ENCODE measurements at regions not wholly inside any gene's neighbourhood (a gene's known extent, or its start where the extent isn't known, plus 50 kb on each side); places are given as distances from the start of the nearest gene placed in this dataset.
A peak's percentile ranks its signal among the peaks of the same experiment; 100 is the strongest.

DNA sequence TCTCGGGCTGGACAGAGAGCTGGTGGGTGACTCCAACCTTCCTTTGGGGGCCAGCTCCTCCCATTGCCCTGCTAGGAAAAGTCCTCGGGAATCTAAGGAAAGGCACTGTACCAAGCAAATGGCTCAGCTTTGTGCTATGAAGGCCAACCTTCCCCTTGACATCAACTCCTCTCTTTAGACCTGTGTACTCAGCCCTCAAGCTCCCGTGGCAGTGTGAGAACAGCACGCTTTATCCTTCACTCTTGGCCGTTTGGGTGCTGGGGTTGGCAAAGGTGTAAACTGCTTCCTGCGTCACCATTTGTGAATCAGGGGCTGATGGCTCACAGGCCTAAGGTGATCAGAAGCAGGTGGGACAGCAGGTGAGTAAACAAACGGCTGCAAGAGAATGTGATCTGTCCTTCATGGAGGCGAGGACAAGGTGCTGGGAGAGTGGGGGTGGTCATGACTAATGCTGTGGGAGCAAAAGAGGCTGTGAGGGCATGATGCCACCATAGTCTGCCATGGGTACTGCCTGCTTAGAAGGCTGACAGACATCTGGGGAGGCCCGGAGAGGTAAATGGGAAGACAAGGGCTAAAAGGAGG lies 165.2 kb upstream of the TPM1 start:
- DNase-seq, result no peak

DNA sequence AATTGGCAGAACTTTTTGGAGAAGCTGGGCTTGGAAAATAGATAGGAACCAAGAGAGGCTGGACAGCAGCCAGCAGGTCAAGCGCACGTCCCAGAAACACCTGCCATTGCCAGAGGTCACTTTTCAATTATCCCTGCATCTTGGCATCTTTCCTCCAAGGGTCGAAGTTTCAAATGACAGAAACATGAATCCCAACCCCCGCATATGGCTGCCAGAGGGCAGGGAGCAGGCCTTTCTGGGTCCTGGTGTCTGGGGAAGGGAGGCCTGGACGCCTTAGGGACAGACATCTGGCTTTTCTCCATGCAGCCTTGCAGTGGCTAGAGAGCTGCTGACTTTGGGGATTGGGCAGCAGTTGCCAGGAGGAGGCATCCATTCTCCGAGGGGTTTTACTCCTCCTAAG lies 164.5 kb upstream of the TPM1 start:
- no peak for DNase-seq

DNA sequence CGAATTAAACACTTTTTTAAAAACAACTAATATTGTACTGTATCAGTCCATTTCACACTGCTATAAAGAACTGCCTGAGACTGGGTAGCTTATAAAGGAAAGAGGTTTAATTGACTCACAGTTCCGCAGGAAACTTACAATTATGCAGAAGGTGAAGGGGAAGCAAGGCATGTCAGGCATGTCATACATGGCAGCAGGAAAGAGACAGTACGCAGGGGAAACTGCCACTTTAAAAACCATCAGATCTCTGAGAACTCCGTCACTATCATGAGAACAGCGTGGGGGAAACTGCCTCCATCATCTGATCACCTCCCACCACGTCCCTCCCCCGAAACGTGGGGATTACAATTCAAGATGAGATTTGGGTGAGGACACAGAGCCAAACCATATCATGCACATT lies 162.8 kb upstream of the TPM1 start:
- peak; percentile 28 for DNase-seq

DNA sequence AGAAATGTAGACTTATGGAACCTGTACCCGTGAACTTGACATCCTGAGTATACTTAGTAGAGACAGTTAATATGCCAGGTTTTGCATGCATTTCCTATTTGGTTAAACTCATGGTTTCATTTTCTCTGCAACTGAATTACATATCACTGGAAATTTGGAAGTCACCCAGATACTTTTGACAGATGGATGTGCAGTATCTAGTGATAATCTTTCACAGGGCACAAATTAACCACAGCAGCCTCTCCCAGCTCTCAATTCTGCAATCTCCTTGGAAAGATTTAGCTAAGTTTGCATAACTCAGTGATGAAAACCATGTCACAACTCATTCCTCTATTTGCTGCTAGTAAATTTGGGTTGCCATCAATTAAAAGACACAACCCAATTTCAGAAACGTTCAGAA lies 162.3 kb upstream of the TPM1 start:
- DNase-seq, result no peak

DNA sequence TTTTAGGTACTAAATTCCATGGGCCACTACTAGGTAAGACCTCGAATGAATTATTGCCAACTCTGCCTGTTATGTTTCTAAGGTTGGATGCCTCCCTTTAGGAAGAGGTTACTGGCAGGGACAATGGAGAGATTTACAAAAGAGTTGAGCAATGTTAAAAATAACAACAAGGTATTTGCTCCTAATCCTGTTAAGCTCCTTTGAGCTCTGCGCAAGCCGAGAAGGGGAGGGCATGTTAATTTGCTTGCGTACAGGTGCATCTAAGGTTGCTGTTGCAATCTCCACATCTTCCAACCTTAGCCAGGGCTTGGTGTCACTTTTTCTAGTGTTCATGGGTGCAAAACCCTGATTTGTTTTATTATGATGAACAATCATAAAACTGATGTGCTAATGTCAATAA lies 161.5 kb upstream of the TPM1 start:
- DNase-seq, result no peak

DNA sequence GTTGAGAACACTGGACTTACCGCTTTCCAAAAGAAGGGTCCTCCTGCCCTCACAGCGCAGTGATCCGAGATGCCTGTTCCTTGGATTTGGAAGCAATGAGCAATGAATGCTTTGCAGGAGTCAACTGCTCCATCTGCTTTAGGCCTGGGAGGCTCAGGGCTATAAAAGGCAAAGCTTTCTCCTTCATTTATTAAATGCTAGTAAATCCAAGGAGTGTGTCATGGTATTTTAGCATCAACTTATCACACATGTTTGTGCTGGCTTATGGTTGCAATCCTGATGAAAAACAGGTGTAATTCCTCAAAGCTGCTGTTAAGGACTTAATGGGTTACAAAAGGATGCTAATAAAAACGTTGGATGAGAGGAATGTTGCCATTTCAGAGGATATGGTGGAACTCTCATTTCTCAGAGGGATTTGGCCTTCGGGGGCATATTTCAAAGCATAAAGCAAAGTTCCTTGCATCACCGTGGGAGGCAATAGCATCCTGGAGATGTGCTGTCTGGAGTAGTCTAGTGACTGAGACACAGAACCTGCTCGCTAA lies 158.5 kb upstream of the TPM1 start:
- DNase-seq, result no peak

DNA sequence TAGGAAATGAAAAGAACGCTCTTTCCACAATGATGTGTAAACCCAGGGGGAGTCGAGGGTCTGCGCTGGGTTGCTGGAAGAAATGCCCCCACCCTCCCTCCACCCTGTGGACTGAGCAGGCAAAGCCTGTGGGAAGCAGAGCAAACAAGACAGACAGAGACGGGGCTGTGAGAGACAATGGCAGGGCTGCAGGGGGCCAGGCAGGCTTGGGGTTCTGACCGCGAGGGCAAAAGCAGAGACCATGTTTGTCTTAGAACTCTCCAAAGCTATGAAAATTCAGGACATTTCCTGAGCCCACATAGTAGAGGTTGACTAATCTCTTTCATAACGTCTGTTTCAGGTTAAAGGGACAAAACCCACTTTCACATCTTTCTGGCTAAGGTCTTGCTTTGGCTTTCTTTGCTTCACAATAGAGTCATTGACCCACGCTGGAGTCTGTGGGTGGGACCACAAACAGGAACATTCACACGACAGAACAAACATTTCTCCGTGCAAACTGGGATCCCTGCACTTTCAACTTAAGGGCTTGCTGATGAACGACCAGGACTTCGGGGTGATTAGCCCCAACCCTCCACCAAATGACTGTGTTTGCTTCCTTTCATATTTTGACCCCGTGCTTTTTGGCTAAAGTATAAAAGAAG lies 156.0 kb upstream of the TPM1 start:
- no peak for DNase-seq

DNA sequence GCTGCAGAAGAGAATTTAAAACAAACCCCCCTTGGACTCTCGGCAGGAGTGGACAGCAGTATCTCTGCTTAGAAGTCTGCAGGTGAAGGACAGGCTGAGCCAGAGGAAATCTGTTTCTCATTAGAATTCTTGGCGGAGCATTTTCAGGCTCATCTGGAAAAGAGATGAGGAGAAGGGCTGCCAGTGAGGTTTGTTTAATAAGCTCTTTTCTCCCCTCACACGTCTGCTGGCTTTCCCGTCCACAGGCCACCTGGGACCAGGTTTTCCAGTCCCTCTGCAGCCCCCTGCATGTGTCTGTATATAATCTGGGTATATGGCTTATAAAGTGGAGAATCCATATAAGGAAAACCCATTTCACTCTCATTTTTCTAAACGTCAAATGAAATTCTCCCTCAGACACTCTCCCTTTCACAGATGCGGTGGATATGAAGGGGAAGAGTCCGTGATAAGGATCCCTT lies 155.4 kb upstream of the TPM1 start:
- DNase-seq, result no peak

DNA sequence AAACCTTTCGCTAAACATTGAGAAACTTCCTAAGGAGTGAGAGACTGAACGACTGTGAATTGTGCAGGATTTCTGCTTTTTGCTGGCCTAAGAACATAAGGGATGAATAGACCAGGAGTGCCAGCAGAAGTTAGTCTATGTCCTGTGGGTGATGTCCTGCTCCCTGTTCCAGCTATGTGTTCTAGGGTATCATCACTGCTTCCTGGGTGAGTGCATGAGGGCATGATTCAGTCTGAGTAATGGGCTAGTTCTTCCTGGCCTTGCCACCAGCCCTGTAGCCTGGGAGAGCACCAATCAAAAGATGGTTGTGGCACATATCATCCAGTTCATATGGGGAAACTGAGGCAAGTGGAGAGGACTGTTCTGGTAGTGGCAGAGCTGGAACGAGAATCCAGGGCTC lies 153.9 kb upstream of the TPM1 start:
- DNase-seq, result no peak

DNA sequence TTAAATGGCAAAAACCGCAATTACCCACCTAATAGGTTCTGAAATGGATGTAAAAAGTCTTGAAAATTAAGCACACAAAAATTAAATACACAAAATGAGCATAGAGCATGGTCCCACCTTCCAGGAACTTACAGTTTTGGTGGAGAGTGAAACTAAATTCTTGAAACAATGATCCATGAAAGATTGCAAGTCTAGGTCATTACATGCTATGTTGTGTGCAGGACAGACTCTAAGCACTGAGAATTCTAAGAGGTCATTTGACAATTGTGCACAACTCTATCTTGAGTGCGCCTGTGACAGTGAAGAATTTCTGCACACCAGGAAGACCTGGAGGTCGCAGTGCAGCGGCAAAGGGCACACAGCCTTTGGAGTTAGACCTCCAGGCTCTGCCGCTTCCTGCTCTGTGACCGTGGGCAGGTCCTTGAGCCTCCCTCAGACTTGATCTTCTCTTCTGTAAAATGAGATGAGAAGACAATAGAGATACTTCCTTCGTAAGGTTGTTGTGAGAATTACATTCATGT lies 153.3 kb upstream of the TPM1 start:
- DNase-seq, result no peak

DNA sequence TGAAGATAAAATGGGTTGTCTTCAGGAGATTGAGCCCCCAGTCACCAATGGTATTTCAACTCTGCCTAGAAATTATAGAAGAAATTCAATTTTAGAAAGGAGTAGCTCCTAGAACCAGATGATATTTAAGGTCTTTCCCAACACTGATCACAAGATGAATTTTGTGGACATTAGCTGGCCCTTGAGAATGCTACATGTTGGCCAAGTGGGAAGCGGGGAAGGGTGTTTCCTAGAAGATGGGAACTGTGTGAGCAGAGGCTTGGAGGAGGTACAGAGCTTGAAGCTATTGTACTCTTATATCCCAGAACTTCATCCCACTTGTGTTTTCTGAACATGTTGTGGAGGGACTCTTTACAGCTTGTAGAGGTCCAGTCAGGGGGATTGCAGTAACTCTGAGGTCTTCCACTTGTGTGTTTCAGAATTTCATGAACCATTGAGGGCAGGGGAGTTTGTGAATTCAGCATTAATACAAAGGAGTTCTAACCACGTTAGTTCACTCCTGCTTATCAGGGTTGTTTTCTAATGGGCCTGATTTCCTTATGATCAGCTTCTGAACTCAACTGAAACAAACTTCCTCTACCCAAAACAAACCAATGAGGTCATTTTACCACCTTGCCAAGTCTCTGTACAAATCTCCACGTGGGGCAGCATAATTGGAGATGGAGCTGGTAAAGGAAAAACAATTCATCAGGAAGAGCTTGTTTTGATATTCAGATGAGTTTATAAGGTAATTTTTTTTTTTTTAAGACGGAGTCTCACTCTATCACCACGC lies 152.6 kb upstream of the TPM1 start:
- no peak for DNase-seq

DNA sequence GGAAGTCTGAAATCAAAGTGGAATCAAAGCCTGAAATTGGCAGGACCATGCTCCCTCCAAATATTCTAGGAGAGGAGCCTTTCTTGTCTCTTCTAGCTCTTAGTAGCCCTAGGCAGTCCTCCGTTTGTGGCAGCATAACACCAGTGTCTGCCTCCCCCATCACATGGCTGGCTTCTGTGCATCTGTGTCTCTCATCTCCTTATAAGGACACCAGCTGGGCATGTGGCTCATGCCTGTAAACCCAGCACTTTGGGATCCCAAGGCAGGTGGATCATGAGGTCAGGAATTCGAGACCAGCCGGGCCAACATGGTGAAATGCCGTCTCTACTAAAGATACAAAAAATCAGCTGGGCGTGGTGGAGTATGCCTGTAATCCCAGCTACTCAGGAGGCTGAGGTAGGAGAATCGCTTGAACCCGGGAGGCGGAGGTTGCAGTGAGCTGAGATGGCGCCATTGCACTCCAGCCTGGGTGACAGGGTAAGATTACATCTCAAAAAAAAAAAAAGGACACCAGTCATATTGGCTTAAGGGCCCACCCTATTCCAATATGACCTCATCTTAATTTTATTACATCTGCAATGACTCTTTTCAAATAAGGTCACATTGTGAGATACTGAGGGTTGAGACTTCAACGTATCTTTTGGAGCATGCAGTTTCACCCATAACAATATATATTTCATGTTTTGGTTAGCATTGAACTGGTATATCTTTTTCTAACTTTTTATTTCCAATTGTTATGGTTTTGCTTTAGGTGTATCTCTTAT lies 148.0 kb upstream of the TPM1 start:
- DNase-seq, result no peak

DNA sequence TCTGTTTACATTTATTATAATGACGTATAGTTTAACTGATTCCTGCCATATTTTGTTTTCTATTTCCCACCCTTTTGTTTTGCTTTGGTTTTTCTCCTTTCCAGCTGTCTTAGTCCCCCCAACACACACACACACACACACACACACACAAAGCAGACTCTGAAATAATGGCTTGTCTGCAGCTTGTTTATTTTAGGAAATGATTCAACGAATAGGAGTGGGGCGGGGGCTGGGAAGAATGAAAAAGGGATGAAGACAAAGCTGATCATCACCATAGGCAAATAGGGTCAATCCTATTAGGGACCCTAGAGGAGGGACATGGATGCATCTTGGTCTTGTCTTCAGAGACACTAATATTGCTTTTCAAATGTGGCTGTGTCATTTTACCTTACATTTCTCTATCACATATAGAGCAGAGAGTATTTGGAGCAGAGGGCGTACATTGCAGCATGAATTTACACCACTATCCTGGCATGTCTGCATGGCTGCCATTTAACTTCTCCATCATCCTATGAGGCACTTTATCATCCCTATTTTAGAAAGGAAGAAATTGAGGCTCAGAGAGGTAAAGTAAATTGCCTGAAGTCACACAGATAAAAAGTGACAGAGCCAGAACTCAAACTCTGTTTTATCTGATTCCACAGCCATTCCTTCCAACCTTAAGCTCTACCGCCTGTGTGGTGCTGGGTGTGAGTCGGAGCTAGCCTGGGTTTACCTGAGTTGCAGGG lies 147.2 kb upstream of the TPM1 start:
- DNase-seq, result no peak

DNA sequence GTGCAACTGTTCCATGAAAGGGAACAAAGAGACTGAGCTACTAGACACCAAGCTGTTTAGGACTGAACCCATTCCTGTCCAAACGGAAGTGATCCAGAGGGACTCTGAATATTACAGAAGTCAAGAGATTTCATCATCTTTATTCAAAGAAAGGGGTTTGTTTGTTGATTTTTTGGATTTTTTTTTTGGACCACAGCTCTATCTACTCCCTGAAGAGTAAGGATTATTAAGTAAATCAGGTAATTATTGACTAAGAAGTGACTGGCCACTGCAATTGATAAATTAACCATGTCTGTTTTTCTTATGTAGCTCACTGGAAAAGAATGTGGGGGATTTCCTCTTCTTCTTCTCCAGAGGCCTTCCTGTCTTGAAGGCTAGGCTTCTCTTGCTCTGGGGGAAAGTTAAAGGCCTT lies 146.6 kb upstream of the TPM1 start:
- no peak for DNase-seq

DNA sequence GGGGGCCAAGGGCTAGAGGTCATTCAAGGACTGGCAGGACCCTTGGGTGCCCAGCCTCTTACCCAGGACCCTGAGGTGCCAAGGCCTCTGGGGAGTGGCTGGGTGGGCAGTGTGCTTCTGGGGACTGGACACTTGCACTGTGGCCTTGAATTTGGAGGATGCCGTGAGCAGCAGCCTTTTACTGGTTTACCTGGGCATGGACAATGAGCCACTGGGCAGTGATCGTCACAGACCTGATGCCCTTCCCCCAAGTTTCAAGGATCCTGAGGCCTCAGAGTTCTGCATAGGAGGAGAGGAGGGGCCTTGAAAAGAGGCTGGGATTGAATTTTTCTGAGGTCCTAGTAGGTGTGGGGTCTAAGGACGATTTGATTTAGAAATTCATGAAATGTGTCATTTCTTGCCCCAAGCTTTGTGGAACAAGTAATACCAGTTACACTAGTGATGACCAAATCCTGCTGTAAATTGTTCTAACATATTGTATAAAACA lies 146.1 kb upstream of the TPM1 start:
- no peak for DNase-seq

DNA sequence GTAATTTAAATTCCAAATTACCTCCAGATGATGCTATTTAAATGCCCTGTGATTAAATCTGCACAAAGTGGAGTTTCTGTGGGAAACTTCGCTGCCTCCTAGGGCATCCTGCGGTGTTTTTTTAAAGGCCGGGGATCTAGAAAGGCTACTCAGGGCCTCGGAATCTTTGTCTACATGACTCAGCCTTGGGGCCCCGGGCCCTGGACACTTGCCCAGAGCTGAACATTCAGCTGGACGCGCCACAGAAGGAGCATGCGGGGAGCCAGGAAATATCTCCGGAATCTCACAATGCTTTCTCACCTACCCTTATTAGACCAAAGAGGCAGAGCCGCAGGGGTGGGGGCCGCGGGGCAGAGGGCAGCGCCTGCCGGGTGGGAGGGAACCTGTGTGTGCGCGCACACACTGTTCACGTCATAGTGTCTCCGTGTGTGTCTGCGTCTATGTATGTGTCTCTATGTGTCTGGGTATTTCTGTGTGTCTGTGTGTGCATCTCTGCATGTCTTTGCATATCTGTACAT lies 145.5 kb upstream of the TPM1 start:
- no peak for DNase-seq

DNA sequence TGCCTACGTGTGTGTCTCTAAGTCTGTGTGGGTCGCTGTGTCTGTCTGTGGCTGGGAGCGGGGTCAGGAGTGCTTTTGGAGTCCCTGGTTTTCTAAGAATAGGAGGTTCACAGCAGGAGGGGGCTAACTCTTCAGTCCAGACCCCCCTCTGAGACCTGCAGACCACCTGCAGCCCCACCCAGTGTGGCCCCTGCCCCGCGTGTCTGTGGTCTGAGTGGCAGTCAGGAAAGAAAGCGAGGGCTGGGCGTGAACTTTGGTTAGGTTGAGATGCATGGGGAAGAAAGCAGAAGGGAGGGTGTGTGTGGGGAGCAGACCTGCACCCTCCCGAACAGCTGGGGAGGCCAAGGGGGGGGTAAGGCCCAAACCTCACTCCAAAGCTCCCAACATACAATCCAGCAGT lies 144.9 kb upstream of the TPM1 start:
- DNase-seq, result no peak

DNA sequence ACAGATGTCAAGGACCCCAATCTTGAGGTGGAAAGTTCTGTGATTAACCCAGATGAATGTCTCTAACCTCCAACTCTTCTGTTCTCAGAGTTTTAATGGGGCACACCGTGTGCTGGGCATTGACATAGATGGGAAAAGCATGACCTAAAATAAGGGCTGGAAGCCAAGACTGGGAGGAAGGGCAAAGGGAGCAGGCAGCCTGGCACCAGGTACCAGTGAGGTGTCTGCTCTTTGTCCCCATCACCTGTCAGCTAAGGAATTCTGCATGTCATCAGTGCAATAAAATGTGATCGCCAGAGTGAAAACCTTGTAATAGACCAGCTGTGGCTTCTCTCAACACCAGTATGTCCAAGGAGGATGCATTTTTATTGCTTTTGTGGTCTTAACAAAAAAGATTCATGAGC lies 143.5 kb upstream of the TPM1 start:
- DNase-seq, result no peak

DNA sequence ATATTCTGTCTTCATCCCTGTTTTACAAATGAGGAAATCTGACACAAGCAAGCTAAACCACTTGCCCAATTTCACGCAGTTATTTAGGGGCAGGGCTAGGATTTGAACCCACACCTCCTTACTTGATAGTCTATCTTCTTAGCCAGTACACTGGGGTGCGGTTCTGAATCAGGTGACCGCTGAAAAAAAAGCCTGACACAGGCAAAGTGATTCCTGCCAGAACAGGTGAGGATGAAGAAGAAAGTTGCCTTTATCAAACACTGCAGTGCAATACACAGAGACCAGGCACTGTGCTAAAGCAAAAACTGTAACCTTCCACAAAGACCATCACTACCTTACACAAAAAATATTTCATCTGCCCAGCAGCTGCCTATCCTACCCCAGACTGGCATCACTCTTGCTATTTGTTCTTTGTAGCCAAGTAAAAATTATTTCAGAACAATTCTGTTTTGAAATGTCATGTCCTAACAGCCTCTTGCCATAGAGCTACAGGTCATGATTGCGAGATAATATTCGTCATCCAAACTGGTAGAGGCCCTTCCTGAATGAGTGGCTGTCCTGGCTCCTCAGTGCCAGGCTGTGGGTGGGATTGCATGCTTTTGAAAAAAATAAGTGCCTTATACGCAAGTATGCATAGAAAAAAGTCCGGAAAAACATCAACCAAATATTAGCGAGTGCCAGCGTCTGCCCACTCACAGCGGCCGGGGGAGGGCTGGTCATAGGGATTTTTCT lies 142.3 kb upstream of the TPM1 start:
- no peak for DNase-seq

DNA sequence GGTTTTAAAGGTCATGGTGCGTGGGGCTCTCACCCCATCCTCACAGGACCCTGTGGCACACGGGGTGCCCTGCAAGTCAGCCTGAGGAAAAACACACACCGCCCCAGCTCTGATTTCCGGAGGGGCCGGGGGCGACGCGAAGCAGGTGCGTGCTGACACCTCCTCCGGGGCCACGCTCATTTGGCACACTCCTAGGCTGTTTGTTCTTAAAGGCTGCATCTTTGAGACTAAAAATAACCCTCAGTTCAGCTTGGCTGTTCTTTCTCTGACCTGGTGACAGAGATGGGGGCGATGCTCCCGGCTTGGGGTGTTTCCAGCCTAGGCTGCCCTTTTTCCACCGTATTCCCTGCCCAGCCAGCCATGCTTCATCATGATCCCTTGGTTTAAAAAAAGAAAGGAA lies 141.5 kb upstream of the TPM1 start:
- DNase-seq, result no peak

DNA sequence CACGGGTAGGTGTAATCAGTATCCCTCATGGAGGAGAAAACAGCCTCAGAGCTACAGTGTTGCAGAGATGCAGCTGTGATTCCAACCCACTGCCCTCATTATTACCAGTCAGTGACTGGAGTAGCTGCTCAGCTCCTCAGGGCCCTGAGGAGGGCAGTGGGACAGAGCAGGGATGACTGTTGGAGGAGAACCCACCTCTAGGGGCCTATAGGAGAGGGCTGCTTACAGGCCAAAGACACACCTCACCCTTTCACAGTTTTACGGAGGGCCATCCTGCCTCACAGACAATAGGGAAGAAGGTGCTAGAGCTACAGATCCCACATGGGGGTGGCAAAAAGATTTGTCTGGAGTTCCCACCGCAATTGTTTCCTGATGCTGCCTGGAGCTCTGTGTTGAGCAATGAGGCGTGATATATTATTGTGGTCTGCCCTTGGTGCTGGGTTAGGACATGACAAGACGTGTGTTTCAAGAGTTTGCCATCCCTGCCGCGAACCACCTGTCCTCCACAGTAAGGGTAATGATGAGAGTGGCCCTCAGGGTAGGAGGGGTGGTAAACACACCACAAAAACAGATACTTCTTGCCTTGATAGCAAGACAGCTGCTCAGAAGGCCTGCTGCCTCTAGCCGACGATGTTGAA lies 140.5 kb upstream of the TPM1 start:
- DNase-seq, result no peak

Data from GDM1 (cell line).